ENCODE measurements at regions not wholly inside any gene's neighbourhood (a gene's known extent, or its start where the extent isn't known, plus 50 kb on each side); places are given as distances from the start of the nearest gene placed in this dataset.

DNA sequence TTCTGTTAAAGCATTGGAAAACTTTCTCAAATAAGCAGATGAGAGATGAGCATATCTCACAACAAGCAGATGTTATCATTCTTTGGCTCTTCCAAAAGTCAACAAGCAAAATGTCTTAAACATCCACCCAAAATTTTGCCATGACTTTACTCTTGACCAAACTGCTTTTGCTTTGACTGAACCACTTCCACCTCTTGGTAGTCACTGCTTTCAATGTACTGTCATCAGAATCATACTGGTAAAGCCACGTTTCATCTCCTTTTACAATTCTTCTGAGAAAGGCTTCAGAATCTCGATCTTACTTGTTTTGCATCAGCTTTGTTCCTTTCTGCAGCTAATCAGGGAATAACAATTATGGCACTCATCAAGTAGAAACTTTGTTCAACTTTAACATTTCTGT, 498.5 kb upstream of the GJE1 start:
- TF ChIP-seq, protein P1, sequence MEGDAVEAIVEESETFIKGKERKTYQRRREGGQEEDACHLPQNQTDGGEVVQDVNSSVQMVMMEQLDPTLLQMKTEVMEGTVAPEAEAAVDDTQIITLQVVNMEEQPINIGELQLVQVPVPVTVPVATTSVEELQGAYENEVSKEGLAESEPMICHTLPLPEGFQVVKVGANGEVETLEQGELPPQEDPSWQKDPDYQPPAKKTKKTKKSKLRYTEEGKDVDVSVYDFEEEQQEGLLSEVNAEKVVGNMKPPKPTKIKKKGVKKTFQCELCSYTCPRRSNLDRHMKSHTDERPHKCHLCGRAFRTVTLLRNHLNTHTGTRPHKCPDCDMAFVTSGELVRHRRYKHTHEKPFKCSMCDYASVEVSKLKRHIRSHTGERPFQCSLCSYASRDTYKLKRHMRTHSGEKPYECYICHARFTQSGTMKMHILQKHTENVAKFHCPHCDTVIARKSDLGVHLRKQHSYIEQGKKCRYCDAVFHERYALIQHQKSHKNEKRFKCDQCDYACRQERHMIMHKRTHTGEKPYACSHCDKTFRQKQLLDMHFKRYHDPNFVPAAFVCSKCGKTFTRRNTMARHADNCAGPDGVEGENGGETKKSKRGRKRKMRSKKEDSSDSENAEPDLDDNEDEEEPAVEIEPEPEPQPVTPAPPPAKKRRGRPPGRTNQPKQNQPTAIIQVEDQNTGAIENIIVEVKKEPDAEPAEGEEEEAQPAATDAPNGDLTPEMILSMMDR (IDR thresholded peaks at IDR 0.05): no peak
- TF ChIP-seq POLR2A (IDR thresholded peaks at IDR 0.05): no peak
